Suprapubic skin (tissue), 4 donors: ENCODE measurements at regions not wholly inside any gene's neighbourhood (a gene's known extent, or its start where the extent isn't known, plus 50 kb on each side); places are given as distances from the start of the nearest gene placed in this dataset.

Experiments
- EP300 ChIP-seq: sonication (generic); formaldehyde crosslinking; IDR thresholded peaks from one replicate; pipeline ENCODE4 v1.6.1; 2017; ENCODE audit warnings: antibody characterized with exemption
- POLR2A ChIP-seq, 2 donors: fragments of 450-650 bp; IDR thresholded peaks; one replicate each; pipeline ENCODE4 v1.6.1; 2017; ENCODE audit warnings: antibody characterized with exemption in 2 of 2, mild to moderate bottlenecking in 2 of 2, moderate library complexity in 2 of 2
- POLR2AphosphoS5 ChIP-seq, 3 donors: sonication (generic); formaldehyde crosslinking; IDR thresholded peaks; one replicate each; pipeline ENCODE4 v1.6.1; 2017; ENCODE audit warnings: antibody characterized with exemption in 3 of 3
- TF ChIP-seq, protein P1 (sequence below), 2 donors: fragments of 200-600 bp in 1 of 2; fragments of 450-650 bp in 1 of 2; sonication (generic) in 1 of 2; IDR thresholded peaks; one replicate each; pipeline ENCODE4 v1.5.1; 2016 to 2019; ENCODE audit warnings: antibody characterized with exemption in 2 of 2, mild to moderate bottlenecking in 1 of 2, moderate library complexity in 1 of 2

DNA sequence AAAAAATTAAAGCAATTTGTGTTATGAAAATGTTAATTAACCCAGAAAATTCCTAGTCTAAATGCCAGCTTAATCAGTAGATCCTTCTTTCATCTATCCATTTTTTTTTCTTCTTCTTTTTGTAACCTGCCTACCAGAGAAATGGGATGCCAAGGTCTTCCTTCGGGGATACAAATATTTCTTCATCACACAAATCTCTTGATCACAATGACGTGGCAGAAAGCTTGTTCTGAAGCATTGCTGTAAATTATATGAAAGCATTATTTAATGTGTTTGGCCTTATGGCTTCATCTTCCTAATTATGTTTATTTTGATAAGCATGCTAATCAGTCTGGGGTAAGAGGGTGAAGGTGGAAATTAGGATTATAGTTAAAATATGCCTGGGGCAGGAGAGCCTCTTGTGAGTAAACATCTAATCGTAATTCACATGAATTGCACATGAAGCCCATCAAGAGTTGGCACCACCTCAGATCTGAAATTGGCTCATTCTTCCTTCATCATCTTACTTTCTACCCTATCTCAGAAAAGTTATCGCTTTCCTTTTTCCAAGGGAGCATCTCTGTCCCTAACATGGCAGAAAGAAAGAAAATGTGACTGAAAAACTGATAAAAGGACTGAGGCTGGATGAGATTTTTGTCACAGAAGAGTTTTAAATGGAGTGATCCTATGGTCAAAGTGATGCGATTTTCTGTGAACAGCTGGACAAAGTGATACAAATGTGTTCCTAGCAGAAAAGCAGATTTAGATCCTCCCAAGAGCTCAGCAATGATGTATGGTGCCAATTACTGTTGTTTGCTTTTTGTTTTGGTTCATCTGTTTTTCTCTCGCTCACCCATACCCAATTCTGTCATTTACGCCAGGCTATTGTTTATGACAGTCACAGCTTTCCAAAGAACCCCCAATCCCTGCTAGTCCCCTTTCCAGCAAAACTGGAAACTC lies 76.9 kb upstream of the PMAIP1 start:
- TF ChIP-seq, protein P1, sequence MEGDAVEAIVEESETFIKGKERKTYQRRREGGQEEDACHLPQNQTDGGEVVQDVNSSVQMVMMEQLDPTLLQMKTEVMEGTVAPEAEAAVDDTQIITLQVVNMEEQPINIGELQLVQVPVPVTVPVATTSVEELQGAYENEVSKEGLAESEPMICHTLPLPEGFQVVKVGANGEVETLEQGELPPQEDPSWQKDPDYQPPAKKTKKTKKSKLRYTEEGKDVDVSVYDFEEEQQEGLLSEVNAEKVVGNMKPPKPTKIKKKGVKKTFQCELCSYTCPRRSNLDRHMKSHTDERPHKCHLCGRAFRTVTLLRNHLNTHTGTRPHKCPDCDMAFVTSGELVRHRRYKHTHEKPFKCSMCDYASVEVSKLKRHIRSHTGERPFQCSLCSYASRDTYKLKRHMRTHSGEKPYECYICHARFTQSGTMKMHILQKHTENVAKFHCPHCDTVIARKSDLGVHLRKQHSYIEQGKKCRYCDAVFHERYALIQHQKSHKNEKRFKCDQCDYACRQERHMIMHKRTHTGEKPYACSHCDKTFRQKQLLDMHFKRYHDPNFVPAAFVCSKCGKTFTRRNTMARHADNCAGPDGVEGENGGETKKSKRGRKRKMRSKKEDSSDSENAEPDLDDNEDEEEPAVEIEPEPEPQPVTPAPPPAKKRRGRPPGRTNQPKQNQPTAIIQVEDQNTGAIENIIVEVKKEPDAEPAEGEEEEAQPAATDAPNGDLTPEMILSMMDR (IDR thresholded peaks at IDR 0.05): no peak
- no peak for TF ChIP-seq POLR2A (IDR thresholded peaks at IDR 0.05)
- TF ChIP-seq EP300: no peak
- TF ChIP-seq POLR2AphosphoS5 (IDR thresholded peaks at IDR 0.05): no peak
